NCI-H2081 (cell line): ENCODE measurements at regions not wholly inside any gene's neighbourhood (a gene's known extent, or its start where the extent isn't known, plus 50 kb on each side); places are given as distances from the start of the nearest gene placed in this dataset.

Experiments used
- DNase-seq, 2 experiments: peaks; one replicate each; lab custom pipeline; 2025; lab: John Stamatoyannopoulos, UW

DNA sequence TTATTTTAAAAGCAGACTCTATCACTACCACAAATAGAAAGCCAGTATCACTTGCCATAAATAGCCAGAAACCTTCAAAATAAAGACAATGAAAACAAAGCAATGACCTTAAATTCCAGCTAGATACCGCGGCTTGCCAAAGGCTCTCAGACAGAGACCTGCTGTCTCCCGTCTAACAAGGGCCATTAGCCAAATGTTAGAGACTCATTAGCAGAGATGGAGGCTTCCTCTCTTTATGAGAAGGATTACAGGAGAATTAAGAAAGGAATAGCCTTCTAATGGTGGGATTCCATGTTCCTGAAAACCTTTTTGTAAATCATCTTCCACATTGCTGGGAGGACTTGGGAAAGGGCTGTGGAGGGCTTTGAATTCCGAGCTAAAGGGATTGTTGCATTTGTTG, 206.7 kb downstream of the AACS start:
- DNase-seq: no peak

DNA sequence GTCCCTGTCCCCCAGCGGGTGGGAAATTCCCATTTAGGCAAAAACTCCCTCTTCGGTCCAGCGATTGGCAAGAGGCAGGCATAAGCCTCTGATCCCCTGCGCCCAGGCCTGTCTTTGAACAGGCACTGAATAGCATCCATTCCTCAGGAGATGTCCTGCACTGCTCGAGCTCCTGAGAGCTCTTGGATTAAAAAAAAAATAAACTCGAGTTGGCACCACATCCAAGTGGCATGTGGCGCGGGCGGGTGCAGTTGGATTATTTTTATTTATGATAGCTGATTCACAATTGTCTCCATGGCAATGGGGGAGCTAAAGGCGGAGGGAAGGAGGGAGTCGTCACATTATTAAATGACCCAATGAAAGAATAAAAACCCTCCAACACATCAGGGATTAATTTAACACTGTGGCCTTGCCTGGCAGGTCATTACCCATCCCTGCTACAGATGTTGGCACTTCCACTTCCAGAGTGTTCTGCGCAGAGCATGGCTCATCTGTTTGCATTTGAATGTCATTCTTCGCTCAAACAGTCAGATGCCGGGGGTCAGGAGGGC, 207.2 kb downstream of the AACS start:
- DNase-seq: no peak

DNA sequence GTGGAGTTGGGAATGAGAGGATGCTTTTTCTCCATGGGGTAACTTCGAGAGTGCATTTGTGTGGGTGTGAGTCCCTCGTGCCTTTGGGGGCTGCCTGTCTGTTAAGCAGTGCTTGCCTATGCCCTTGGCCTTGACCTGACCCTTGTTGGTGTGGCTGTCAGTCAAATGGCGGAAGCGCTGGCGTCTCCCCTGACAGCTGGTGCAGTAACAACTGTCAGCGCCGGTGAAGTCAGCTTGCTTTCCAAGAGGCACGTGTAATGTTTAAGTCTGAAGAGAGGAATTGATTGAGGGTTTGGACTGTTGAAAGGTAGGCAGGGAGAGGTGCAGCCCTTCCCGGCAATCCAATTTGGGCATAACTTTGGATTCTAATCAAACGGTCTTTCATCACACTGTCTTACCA, 211.3 kb downstream of the AACS start:
- no peak for DNase-seq

DNA sequence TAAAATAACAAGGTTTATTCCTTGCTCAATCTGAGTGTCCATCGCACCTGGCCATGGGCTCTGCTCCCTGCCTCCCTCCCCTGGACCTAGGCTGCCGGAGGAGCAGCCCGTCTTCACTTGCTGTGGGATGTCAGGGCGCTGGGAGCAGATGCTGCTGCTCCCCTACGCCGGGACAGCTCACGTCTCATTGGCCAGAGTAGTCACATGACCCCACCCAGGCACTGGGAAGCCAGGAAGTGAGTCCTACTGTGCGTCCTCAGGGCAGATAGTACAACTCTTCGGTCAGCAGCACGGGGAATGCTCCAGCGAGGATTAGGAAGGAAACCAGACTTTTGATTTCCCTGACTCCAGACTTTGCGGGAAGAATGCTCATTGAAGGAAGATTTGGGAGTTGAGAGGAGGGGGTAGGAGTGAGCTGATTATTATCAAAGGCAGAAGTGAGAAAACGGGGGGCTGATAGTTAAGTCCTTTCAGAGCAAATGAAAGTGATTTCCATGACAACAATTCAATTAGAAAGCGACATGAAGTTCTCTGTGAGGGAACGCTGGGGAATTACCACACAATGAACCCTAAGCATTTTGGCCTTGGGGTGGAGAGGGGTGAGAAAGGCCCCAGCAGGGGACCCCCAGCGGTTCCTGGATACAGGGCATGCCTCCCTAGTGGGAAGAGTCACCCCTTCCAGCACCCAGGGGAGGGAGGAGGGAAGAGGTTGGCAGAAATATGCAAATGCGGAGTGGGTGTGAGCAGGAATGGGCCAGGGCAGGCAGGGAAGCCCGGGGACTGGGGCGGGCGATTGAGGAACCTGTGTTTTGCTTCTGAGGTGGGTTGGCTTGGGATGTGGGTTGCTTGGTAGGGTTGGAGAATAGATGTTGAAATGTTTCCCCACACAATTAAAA, 215.5 kb downstream of the AACS start:
- no peak for DNase-seq

DNA sequence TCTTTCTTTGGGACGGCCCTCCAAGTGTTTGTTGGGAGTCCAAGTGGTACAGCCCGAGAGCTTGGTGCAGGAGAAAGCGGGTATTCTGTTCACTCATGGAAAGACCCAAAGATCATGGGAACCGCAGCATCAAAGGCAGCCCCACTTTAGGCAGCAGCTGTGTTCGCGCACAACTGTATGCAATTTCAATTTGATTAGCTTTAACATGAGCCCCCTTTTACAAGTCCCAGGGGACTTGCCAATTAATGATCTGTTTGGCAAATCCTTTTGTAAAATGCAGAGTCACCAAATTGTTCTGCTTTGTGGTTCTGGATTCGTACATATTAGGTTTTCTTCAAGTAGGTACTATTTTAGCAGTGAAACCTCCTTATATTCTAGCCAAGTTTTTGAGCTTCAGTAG, 217.7 kb downstream of the AACS start:
- no peak for DNase-seq

DNA sequence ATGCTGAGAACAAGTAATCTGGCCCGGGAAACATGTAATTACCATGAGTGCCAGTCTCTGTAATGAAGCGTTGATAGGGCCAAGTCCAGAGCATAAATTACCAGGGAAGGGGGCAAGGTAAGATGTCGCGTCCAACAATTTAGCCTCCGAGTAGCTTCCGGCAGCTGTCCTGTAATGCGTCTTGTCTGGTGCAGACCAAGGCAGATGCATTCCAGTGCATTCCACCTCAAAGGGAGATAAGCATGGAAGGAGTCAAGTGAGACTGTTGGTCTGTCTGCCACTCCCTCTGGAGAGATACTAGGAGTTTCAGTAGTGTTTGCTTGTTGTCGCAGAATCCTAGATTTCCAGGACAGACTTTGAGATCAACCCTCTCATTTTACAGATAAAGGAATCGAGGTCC, 218.3 kb downstream of the AACS start:
- no peak for DNase-seq

DNA sequence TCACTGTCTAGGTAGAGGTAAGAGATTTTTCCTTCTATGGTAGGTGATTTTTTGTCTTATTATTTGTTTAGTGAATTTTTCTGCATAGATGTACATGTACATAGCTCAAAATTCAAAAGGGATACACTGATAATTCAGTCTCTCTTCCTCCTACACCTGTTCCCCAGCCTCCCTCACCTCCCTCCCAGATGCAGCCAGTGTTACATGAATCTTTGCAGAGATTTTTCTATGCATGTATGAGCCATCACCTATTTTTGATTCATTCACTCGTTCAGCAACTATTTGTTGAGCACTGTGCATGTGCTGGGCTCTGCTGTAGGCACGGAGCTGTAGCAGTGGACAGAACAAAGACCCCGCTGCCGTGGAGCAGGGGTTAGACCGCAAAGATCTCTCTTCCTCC, 218.9 kb downstream of the AACS start:
- DNase-seq: no peak

DNA sequence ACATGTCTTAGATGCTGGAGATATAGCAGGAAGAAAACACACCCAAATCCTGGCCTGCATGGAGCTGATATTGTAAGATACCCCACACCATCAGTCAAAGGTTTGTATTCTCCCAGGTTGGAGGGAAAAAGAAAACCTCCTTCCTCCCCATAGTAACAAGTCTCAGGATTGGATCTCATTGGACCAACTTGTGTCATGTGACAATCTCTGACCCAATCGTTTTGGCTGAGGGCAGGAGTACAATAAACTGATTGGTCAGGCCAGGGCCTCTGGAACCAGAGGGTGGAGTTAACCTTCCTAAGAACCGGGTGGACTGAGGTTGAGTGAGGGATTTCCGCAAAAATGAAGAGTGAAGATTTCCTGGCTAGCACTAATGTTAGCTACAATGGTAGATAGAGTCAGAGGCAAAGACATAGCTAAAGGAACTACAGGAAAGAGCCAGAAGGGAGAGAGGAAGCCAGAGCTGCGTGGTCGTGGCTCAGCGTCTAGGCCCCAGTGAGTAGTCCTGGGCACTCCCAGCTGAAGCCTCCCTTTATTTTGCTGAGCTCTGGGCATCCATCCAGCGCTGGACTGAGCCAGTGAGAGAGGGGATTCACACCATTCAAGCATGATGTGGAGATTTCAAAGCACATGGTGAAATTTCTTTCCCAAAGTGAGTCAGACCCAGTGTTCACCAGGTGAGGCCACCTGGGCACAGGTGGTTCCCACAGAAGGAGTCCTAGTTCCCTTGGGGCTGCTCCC, 219.9 kb downstream of the AACS start:
- no peak for DNase-seq

DNA sequence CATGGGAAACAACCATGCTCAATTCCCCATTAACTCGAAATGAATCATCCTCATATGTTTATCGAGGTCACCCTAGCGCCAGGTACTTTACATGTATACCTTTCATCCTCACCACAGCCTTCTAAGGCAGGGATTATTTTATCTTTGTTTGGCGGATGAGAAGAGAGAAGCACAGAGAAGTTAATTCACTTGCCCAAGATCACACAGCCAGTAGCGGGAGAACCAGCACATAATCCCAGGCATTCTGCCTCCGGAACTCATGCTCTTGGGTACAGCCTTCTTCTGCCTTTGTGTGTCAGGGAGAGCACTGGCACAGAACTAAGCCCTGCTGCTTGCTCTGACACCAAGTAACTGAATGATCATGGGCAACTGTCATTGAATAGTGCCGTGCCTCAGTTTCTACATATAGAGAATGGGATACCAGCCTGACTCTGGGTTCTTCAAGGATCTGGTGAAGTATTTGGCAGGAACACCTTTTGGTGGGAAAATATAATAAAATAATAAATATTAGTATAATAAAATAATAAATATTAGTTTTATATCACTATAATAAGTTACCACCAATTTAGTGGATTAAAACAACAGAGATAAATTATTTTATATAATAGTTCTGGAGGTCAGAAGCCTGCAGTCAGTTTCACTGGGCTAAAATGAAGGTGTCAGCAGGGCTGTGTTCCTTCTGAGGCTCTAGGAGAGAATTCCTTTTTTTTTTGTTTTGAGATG, 220.9 kb downstream of the AACS start:
- DNase-seq: no peak

DNA sequence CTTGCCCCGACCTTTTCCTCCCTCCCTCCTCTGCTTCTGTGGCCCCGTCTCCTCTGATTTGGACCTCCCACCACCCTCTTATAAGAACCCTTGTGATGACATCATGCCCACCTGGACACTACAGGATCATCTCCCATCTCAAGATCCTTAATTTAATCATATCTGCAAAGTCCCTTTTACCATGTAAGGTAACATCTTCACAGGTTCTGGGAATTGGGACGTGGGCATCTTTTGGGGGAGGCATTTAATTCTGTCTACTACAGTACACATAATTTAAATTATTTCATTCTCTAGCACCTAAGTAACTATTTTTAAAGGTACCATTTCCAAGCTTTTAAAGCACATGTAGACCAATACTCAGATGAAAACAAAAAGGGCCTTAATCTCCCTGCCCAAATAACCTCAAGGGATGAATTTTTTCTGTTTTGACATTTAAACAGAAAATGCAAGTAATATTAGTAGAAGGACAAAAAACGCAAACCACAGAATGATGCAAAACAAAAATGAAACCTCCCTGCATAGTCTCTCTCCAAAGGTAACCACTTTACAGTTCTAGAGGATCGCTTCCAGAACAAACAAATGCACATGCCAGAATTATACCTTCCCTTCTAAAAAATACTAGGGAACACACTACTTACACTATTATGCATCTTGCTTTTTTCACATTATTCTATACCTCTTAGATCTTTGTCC, 222.1 kb downstream of the AACS start:
- no peak for DNase-seq

DNA sequence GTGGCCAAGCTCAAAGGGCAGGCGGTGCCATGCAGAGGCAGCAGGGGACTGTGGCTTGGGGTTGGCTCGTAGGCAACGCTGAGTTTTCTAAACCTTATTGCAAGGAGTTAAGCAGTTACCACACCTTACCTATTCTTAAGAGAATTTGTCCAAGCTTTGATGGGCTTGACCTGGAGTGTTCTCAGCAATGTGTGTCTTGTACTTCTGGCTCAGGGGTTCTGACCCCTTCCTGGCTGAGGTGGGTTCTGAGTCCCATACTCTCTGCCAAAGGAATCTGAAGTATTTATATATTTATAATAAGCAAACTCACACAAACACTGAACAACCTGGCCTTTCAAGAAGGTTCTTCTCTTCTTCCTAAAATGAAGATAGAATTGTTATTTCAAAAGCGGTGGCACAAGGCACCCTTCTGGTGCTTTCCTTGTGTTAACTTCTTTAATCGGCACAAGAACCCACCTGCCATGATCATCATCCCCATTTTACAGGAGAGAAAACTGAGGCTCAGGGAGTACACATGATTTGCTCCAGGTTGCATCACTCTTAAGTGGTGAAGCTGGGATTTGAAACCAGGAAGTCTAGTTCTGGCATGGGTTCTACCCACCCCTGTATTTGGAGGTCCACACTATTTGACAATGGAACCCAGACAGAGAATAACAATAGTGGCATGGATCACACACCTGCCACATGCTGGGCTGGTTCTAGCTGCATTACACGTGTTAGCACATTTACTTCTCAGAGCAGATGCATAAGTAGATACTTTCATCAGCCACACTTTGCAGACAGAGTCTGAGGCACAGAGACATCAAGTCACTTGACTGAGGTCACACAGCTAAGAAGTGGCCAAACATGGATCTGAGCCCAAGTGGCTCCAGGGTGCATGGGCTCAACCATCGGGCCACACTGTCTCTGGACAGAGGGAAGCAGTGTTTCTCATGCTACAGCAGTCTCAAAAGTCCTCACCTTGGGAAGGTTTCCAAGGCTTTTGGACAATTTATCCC, 224.0 kb downstream of the AACS start:
- no peak for DNase-seq

DNA sequence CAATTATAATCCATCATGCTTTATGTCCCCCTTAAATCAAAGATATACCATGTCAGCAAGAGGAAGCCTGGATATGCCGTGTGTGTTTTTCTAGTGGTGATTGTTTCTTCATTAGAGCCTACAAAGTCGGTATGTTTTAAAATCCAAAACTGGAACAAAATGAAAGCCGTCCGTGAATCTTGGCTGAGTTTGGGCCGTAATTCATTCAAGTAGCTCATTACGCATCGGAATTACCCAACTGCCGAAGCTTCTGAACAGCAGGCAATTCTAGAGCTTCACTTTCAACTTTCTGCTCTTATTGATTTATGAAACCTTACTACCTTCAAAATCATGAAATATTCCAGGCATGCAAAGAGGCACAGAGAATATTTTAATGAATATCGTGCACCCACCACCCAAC, 224.7 kb downstream of the AACS start:
- no peak for DNase-seq

DNA sequence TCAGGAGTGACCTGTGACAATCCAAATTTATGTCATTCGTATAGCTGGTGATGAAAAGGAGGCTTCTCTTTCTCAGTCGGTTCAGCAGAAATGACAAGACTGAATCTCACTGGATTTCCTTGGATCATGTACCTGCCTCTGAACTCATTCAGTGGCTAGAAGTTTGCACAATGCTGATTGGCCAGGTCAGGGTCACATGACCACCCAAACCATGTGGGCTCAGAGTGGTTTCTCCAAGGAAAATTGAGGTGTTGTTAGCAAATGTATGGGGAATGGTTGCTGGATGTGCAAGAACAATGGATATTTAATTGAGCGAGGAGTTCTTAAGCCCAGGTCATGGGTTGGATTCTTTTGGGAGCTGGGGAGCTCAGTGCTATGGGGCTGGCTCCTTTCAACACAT, 227.5 kb downstream of the AACS start:
- no peak for DNase-seq

DNA sequence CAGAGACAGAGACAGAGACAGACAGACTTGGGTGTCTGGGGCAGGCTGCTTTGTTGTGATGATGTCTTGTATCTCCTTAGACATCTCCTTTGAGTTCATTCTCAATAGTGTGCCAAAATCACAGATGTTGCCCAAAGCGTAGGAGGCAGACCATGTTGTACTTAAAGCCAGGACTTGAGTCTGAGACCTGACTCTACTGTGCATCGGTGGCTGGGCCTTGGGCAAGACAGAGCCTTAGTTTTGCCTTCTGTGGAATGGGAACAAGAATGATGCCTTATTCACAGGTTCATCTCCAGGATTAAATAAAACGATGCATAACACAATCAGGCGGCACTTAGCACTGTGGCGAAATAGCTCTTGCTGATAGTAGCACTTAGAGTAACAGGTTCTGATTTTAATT, 230.3 kb downstream of the AACS start:
- no peak for DNase-seq

DNA sequence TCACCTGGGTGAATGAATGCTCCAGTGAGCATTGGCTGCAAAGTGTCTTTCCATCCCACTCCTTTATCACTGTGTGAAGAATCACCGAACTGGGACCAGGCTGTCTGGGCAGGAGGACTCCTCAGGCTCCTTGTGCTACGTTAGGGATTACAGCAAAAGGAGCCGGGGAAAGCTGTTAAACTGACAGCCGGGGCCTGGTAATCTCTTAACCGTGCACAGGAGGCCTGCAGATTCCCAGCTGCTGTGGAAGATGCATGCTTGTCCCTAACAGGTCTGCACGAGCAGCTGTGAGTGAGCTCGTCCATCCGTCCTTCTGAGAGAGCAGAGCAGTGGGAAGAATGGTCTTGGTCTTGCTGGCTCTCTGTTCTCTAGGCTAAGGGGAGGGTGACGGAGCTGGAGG, 231.5 kb downstream of the AACS start:
- no peak for DNase-seq

DNA sequence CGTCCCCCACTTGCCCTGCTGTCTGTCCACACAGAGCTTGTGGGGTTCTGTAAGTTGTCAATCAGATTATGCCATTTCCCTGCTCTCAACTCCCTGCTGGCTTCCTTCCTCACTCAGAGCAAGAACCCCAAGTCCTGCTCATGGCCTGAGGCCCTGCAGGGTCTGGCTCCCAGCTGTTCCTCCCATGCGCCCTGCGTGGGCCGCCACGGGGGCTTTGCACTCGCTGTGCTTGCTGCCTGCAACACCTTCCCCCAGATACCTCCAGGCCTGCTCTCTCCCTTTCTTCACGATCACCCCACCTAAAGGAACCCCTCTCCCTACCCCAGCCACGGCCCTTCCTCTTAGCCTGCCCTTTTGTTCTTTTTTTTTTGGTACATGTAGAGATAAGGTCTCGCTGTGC, 234.6 kb downstream of the AACS start:
- DNase-seq: no peak

DNA sequence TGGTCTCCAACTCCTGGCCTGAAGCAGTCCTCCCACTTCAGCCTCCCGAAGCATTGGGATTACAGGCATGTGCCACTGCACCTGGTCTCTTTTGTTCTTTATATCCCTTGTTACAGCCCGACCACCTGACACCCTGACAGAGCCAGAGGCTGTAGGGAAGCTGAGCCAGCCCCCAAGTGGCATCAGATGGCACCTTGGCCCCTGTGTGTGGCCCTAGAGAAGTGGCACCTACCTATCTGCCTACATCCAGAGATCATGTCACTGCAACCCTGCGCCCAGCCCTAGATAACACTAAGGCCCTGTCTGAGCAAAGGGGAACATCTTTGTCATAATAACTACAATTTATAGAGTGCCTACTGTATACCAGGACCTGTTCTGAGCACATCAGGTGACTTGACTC, 235.0 kb downstream of the AACS start:
- DNase-seq: no peak

DNA sequence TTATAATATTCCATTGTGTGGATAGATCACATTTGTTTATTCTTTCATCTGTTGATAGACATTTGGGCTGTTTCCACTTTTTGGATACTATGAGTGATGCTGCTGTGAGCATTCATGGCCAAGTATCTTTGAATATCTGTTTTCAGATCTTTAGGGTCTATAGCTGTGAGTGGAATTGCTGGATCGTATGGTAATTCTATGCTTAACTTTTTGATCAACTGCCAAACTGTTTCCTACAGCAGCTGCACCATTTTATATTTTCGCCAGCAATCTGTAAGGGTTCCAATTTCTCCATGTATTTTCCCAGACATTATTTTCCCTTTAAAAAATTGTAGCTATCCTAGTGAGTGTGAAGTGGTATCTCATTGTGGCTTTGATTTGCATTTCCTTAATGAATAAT, 238.1 kb downstream of the AACS start:
- DNase-seq: no peak

DNA sequence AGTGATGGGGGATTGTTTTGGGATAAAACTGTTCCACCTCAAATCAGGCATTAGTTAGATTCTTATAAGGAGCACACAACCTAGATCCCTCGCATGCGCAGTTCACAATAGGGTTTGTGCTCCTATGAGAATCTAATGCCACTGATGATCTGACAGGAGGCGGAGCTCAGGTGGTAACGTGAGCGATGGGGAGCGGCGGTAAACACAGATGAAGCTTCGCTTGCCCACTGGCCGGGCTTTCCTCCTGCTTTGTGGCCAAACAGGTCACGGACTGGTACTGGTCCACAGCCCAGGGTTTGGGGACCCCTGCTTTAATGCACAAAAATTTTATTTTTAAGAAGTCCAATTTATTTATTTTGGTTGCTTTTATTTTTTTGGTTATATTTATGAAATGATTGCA, 238.8 kb downstream of the AACS start:
- no peak for DNase-seq

DNA sequence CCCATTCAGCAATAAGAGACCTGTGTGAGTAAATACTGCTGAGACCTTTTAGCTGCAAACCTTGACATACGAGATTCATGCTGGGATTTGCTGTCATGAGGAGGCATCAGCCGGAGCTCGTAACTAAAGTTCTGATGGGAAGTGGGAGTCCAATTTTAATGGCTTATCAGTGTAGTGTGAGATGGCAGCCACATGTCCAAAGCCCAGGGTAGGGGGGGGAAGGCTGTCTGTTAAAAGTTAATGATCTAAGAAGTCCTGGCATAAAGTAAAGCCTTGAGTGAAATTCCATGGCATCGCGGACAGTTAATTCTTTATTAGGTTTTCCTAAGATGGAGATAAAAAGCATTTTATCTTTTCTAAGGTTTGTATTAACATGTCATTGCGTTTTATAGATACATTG, 240.0 kb downstream of the AACS start:
- DNase-seq: no peak

DNA sequence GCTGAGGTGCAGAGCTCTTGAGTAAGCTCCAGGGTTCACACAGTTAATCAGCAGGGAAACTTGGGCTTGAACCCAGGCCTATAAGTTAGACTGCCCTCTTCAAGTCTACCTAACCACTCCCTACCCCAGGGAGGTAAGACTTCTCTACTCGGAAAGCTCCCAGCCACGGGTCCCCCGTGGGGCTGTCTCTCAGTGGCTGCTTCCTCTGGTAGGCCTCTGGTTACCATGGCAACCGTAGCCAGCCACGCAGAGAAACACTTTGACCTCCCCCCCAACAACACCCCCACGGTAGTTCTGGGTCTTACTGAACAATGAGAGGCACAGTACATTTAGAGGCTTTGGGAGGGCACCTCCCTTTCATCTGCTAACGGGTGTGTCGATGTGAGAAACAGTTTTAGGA, 245.2 kb downstream of the AACS start:
- DNase-seq: no peak
